AG08396 (cell line): ENCODE measurements at regions not wholly inside any gene's neighbourhood (a gene's known extent, or its start where the extent isn't known, plus 50 kb on each side); places are given as distances from the start of the nearest gene placed in this dataset.

ENCODE experiments used
- DNase-seq: peaks from one replicate; pipeline ENCODE4 v3.0.0; 2012; ENCODE audit warnings: low spot score, mixed read lengths

DNA sequence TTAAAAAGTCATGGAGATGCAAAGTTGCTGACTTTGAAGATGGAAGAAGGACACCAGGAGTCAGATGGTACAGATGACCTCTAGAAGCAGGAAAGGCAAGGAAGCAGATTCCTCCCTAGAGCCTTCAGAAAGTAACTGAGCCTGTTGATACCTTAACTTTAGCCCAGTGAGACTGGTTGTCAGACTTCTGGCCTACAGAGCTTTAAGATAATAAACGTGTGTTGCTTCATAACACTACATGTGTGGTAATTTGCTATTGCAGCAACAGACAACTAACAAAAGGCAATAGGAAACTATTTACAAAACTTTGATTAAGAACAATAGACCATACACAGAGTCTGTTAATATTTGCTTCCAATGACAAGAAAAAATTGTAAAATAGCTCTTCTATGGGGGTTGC lies 102.0 kb upstream of the USP38 start:
- DNase-seq, result no peak

- DNase-seq, result no peak
These were observed 100.8 kb upstream of the USP38 start for GRCh38 chr4:143083756-143084472.

GRCh38 chr4:143084566-143084965 lies 100.2 kb upstream of the USP38 start:
- no peak for DNase-seq

DNA sequence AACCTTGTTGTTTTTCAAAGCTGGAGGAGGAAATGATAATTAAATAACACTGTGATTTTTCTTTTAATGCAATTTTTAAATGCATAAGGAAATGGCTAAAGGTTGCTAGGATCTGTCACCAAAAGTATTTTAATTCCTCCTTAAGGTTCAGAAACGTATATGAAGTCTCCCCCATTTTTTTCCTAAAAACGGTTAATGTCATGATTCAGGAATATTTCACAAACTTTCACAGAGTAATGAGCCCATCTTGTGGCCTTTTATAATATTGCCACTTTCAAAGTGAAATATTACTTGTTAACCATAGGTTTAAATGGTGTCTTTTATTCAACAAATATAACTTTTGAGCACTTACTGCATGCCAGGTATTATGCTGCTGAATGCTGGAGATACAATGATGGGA lies 99.5 kb upstream of the USP38 start:
- no peak for DNase-seq

DNA sequence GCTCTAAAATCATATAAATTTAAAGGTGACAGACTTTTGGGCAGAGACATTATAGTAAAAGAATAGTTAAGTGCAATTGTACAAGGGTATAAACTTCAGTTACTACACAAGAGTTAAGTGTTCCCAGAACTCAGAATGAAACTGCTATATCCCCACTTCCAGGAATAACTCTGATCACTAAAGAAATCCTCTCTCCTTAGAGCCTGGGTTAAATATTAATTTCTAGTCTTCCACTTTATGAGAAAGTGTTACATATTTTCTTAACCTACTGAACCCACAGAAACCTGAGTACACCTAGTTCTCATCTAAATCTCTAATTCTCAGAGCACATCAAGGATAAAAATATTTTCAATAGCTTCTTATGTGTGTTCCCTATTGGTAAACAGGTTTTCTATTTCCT lies 99.1 kb upstream of the USP38 start:
- no peak for DNase-seq

GRCh38 chr4:143089291-143089690 lies 95.4 kb upstream of the USP38 start:
- no peak for DNase-seq

DNA sequence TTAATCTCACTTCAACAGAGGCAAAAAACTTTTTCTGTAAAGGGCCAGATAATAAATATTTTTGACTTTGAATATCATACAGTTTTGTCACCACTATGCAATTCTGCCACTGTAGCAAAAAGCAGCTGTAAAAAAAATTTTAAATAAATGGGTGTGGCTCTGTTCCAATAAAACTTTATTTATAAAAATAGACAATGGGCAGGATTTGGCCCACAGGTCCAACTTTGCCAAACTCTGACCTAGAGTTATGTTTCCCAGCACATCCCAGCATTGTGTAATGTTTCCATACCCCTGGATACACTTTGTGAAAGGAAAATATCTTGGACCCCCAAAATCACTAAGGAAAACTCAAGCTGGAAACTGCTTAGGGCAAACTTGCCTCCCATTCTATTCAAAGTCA lies 94.9 kb upstream of the USP38 start:
- DNase-seq, result no peak

DNA sequence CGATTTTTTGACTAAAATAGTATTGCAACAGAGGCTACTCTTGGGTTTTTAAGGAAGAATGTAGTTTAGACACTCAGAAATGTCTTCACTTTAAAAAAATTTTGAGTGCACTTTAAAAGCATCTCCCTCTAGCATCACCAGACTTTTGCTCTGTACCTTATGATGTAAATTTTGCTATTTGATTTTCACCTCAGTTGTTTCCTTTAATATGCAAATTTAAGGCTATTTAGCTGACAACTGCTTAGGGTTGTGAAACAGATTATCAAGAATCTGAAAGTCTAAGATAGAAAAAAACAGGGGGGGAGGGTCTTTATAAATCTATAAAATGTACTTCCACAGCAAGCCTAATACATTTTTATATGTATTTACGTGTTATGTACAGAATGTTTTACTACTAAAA lies 92.9 kb upstream of the USP38 start:
- DNase-seq, result no peak

GRCh38 chr4:143095447-143095846 lies 89.3 kb upstream of the USP38 start:
- DNase-seq, result no peak

GRCh38 chr4:143097751-143098150 lies 87.0 kb upstream of the USP38 start:
- DNase-seq, result no peak

- DNase-seq, result no peak
These were observed 85.0 kb upstream of the USP38 start for GRCh38 chr4:143099693-143100092.

DNA sequence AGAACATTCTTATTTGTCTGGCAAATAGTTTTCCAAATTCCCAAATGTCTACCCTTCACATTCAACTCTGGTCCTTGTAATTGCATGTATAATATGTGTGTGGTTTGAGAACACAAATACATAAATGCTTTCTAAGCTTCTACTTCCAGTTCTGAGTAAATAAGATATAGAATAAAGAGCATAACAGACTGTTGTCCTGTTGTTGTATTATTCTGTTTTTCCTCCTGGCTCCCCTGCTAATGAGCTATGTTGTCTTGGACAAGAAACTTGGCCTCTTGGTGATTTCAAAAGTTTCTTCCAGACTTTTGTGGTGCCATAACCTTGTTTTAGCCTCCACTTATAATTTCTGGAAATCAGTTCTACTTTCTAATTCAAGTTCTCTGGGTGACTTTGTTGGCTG lies 75.3 kb upstream of the USP38 start:
- no peak for DNase-seq

DNA sequence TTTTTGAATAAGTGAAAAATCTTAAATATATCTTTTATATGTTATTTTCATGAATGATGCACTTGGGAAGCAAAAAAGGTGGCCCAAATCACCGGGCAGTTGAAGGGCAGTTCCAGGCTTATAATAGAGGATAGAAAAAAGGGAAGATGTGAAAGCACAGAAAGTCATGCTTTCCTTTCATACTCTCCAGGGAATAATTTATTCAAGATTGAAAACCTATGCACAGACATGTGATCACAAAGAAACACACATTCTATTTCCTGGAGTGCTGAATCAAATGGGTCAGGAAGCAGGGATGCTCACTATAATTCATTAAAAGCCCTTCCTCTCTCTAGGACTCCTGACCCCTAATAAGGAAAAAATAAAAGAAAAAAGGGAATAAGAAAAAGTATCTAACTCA lies 66.1 kb upstream of the USP38 start:
- no peak for DNase-seq

DNA sequence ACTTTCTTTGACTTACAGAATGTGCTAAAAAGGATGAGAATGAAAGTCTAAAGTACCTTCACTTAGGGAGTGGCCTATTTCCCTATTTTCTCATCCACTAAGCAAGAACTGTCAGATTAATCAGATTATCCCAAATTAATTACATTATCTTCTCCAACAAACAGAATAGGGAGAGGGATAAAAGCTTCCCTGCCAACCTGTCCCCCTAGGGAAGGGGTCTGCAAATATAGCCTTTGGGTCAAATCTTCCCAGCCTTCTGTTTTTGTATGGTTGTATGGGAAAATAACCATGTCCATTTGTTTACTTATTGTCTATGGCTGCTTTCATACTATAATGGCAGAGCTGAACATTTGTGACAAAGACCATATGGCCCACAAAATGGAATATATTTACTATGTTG lies 57.1 kb upstream of the USP38 start:
- DNase-seq, result no peak

GRCh38 chr4:143133977-143134376 lies 50.7 kb upstream of the USP38 start:
- no peak for DNase-seq
